SW 1271 (cell line): ENCODE measurements at regions not wholly inside any gene's neighbourhood (a gene's known extent, or its start where the extent isn't known, plus 50 kb on each side); places are given as distances from the start of the nearest gene placed in this dataset.

Source experiments
- DNase-seq, 2 experiments: peaks; one replicate each; lab custom pipeline; 2025; lab: John Stamatoyannopoulos, UW

DNA sequence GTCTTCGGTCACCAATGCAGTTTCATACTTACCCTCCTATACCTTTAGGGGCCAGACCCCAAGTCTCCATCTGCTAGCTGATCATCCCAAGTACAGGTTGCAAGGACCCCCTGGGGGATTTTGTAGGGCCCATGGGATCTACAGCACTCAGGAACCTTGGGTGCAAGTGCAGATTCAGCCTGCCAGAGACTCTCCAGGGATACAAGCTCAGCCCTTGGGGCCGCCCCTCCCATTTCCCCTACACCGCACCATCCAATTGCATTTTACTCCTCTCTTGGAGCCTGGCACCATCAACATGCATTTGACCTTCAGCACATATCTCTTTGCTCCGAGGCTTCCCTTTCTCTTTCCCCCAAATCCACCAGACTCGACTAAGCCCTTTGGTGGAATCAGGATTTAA is 154.7 kb upstream of the ZNF536 start:
- no peak for DNase-seq

DNA sequence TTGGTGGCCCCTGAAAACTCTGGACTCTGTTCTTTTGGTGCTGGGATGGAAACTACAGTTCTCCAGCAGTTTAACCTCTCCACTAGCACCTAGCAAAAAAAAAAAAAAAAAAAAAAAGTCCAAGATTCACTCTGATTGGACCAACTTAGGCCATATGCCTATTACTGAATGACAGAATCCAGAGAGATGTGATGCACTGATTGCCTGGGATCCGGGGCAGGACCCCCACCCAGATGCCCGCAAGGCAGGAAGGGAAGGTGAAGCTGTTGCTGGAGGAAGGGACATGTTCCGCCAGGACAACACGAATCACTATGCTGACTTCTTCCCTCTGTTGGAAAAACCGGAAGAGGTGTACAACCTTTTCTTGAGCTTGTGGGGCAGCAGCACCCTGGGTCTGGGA is 152.5 kb upstream of the ZNF536 start:
- no peak for DNase-seq

DNA sequence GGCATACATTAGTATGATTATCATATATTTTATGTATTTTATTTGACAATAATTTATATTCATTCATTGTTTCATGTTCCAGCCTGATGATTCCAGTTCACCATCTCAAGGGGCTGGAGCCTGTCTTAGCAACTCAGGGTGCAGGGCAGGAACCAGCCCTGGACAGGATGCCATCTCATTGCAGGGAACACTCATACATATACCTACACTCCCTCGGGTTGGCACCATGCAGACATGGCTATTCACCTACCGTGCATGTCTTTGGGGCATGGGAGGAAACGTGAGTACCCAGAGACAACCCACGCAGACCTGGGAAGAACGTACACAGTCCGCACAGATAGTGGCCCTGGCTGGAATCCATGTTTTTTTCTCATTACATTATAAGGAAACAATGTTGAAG is 151.0 kb upstream of the ZNF536 start:
- DNase-seq = no peak

DNA sequence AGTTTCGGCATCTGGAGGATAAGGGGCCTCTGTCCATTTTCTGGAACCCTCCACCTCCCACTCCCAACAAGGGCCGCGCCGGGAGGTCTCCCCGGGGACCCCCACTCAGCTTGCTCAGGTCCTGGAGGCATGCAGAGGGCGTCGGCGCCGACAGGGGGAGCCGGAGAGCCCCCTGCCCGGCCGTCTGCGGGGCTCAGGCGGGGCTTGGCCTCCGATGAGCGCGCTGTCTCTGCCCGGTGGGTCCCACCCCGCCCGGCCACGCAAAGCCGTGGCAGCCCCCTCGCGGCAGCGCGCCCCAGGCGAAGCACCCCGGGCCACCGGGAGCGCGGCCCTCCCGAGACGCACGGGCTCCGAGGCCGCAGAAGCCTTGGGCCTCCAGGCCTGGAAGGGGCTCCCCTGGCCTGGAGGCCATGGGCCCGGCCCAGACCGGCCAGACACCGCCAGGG is 149.7 kb upstream of the ZNF536 start:
- DNase-seq = no peak

DNA sequence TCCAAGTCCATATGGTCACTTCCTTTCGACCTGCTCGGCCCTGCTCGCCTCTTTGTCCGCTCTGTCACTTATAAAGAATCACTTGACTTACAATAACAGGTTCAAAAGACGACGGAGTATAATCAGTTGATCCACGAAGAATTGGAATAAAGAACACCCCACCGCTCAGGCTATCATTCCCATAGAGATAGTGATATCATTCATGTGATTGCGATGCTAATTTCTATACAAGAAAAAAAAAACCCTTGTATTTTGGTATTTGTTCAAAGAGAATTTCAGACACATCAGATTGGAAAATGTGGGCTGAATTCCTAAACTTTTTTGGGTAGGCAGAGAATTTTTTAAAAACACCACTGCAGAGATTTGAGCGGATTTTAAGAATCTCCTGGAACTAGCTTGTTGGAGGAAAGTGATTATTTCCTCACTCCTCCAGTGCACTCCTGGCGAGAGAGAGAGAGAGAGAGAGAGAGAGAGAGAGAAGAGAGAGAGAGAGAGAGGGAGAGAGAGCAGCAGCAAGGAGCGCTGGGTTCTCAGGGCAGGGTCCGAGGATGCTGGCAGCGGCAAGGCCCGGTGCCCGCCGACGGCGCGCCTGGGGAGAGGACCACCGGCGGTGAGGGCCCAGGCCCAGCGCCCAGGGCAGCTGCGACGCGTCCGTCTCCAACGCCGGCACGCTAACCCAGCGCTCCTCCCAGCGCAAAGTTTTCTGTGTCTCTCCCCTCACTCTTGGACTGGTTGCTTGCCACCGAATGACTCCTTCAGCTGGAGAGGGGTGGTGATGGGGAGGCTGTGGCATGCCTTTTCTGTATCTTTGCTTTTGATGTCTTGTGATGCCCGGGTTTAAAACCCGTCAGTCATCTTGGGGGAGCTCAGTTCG is 149.0 kb upstream of the ZNF536 start:
- no peak for DNase-seq

DNA sequence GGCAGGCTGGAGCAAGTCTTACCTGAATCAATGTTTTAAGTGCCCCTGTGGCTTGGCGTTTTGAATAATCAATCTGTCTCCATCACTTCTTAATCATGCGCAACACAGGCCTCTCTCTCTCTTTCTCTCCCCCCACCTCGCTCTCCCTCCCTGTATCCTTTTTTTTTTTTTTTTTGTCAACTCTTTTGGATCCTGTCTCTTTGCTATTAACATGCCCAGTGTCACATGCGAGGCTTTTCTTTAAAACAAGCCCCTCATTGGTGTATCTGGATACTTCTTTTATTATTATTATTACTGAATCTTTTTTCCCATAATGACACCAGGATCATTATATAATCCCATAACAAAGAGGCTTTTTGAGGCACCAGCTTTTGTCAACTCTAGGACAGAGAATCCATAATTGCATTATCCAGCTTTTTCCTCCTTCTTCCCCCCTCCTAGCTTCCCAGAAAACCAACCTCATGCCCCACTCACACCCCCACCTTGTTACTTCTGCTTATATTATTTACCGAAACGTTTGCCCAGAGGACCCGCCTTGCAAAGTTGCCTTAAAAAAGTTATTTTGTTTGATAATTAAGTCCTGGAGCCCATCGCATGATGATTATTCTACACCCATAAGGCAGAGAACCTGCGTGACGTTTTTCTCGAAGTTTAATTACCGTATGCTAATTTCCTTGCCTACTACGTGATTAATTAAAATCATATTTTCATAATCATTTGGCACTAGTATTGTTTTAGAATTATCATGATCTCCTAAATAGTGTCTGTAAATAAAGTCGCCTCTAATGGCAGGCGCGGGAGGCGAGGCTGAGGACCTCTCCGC is 148.1 kb upstream of the ZNF536 start:
- DNase-seq = no peak

DNA sequence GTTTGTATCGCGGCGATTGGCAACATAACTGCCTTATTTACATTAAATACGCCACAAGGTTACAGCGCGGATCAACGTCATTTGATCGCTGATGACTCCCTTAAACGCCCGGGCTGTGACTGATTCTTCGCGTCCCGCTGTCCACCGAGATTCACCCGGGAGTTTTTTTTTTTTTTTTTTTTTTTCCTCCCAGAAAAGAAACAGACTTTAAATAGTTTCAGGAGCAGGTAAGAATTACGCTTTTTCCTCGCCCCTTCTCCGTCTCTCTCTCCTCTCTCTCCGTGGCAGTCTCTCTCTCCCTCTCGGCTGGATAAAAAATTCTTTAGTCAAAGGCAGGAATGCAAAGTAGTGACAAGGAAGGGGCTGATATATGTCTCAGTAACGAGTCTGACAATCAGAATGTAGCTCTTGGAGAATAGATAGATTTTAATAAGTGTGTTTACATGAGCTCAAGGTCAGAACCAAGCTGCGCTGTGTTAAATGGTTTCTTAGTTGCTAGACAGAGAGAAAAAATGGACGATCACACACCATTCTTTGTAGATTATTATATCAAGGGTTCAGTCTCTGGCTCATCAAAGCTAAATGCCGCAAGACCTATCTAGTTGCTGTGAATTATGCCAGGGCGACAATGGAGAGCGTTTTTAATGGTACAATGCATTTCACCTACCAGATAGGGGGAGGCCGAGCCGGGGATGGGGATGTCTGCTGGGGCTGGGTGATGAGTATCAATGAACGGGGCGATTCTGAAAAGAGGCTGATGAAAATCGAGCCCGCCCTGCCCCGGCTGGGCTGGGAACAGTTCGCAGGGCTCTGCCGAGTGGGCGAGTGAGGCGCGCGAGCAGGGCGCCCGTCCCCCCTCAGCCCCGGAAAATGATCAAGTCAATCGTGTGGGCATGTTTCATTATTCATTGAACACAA is 147.2 kb upstream of the ZNF536 start:
- DNase-seq = no peak

DNA sequence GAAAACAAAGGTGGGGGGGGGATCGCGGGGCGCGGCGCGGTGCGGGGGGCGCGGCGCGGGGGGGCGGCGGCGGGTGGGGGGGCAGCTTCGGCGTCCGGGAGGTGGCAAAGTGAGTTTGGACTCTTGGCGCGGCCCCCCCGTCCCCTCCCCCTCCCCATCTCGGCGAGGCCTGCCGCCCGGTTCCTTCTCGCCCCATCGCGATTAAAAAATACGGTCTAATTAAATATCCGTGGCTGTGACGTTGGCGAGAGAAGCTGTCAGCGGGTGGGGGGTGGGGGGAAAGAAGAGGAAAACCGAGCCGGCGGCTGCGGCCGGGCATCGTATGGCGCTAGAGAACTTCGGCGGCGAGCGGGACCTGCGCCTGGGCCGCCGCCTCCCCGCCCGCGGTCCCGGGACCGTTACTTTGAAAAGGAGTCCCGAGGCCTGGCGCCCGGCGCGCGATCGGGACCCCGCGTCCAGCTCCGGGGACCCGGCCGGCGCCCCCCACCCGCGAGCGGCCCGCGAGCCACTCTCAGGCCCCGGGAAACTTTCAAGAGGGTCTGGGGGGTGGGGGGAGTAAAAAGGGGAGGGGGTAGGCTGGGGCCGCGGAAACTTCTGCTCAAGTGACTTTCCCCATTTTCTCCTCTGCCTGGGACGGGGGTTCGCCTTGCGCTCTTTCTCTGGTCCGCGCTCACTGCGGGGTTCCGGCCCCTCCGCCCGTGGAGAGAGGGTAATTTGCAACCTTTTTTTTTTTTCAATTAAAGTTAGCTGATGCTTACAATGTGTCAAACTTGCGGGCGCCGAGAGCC is 146.3 kb upstream of the ZNF536 start:
- no peak for DNase-seq

DNA sequence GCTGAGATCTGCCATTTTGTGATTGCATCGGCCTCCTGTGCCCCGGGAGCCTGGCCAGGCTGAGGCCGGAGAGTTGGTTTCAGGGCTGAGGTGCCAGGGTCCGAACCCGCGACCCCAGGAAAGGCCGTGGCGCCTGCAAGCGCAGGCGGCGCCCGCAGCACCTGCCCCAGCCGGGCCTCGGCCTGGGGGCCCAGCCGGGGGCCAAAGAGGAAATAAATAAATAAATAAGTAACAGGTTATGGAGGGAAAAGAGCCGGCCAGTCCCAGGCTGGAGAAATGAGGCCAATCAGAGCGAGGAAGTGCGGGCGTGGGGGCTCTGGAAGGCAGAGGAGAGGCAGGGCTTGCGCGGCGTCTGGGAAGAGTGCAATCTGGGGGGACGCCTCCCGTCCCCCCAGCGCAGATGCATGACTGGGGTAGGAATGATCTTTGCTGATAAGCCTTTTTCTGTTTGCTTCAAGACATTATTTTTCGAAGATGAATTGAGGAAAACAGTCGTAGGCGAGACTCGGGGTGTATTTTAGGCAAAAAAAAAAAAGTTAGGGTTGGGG is 145.6 kb upstream of the ZNF536 start:
- DNase-seq = no peak

DNA sequence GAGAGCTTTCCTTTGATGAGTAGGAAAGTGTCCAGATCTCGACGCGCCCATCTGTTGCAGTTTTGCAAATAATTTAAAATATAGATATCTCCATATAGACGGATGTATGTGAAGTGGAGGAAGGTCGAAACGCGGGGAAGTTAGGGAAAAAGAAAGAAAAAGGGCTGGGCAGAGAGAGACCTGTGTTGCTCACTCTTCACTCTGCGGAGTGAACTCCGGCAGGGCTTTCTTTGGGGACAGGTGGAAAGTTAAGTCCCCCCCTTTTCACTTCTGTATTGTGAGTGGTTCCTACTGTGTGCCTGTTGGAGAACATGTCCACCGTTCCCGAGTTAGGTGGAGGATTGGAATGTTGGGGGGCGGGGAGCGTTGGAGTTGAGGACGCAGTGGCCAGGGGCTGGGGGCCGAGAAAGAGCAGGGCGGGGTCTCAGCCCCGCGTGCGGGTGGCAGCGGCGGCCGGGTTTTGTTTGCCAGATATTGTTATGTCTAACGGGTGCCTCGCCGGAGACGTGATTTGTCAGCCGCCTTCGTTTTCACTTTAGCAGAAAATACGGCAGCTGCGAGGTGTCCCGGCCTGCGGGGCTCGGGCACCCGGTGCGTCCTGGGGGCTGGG is 145.1 kb upstream of the ZNF536 start:
- no peak for DNase-seq

DNA sequence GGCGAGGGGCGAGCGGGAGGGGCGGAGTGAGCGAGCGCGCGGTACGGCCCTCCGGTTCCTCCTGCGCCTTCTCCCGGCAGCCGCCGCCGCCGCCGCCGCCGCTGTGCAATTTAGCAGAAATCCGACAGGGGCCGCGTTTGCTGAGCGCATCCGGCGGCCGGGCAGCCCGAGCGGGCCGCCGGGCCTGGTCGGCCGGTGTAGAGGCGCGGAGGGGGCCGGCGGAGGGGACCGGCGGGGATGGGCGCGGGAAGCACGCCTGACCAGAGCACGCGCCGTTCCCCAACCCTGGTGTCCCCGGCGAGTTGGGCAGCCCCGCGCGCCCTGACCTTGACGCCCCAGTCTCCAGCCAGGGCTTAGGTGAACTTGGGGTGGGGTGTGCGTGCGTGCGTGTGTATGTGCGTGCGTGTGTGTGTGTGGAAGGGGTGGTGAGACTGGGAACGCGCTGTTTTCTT is 144.5 kb upstream of the ZNF536 start:
- DNase-seq = peak; percentile 40 to 43

DNA sequence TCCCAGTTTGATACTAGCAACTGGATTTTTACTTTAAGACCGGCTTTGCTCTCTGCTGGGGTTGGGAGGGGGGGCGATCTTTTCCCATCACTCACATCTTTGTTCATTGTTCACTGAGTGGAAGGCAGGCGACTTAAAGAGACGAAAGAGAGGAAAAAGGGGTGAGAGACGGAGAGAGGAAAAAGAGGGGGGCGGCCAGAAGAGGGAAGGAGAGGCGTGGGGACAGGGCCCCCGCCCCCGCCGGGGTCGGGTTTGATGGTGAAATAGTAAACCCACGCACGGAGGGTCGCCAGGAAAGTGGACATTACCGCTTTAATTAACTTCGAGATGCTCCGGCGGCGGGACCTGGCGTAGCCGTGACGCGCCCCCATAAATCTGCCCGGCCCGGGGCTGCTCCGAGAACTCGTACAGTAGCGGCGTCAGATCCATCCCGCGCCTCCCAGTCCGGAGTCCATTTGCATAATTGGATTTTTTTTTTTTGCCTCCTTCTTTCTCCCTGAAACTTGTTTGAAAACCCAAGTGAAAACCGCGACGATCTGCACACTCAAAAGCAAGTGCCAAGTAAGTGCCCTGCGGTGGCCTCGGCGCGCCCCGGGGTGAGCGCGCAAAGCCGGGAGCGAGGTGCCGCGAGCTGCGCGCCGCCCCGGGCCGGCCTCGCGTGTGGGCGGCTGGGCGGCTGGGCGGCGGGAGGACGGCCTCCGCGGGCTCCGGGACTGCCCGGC is 143.9 kb upstream of the ZNF536 start:
- DNase-seq = no peak

DNA sequence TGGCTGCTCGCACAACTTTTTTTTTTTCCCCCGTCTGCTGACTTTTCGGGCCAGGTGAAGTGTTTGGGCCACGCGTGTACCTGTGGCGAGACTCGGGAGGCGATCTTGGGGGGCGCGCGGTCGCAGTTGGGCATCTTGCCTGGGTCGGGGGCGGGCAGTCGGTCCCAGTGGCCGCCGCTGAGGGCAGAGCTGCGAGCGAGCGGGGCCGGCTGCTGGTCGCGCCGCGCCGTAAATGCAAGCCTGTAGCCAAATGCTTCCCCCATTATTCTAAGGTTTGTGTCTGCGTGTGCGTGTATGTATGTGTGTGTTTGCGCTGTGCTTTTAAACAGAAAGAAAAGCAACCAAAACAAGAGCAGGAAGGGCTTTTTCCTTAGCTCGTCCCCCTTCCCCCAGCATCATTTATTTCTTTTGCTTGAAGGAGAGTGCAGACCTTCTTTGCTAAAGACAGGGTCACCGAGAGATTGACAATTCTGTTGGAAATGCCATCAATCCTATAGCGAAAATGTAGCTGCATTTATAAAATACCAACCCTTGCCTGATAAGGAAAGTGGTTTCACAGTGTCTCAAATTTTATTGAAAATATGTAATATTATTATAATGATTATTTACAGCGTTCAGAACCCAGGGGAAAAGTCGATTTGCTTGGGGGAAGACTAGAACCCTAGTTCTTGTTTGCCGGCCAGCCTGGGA is 143.2 kb upstream of the ZNF536 start:
- no peak for DNase-seq

DNA sequence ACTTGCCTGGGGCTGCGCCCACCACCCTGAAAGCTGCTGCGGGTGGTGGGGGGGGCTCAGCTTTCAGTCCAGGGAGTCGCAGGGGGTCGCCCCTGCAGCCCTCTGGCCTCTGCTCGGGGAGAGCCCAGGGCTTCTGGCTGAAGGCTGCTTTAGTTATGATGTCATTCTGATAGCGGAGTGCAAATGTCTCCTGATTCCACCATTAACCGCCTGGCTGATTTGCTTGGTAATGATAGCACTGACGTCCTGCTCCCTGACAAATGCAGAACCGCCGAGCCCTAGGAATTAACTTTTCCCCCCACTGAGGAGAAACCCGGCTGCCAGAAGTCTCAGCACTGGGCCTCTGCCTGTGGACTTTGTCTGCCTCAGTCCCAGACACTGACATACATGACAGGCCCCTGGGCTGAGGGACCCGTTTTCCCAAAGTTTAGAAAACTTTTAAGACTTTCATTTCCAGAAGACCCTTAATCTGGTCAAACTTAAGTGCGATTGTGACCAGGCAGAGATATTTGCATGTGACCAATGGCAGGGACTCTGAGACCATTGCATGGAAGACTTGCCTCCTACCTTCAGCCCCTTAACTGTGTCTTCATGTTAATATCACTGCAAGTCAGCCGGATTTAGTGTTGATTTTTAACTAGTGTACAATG is 142.5 kb upstream of the ZNF536 start:
- no peak for DNase-seq

DNA sequence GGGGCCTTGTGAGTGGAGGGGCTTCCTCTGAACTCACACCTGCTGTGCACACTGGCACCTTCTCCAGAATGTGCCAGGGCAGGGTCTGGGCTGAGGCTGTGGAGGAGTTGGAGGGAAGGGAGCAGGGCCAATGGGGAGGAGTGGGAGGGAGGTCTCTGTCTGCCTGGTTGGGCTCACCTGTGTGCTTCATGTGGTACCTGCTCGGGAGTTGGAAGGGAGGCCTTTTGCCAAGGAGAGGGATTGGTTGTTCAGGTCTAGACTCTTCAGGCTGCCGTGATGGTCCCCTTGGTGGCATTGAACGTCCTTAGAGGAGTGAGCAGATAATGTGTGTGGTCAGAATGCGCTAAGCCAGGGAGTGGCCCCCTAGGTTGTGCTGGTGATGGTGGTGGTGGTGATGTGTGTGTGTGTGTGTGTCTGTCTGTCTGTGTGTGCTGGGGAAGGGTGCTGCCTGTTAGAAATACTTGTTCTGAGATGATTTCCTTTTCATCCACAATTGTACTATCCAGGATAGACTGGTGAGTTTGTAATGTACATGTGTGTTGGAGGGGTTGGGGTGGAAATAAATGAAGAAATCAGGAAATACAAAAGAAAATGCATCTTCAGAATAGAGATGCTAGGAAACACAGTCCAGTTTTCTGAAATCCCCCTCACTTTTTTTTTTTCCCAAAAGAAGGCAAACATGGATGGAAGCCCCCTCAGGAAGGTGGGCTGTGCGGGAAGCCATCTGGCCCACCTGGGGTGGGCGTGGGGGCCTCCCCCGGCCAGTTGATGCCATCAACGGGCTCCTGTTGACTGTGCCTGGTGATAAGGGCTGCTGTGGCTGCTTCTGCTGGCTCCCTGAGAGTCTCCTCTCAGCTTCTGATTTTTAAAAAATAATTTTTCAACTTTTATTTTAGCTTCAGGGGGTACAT is 140.5 kb upstream of the ZNF536 start:
- DNase-seq = no peak

DNA sequence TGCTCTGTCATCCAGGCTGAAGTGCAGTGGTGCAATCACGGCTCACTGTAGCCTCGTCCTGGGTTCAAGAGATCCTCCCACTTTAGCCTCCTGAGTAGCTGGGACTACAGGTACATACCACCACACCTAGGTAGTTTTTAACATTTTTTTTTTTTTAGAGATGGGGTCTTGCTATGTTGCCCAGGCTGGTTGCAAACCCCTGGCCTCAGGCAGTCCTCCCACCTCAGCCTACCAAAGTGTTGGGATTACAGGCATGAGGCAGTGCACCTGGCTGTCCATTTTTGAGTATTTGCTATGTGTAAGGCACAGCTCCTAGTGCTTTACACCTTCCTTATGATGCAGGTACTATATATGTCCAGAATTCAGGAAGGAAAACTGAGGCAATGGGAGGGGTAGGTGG is 138.8 kb upstream of the ZNF536 start:
- no peak for DNase-seq

DNA sequence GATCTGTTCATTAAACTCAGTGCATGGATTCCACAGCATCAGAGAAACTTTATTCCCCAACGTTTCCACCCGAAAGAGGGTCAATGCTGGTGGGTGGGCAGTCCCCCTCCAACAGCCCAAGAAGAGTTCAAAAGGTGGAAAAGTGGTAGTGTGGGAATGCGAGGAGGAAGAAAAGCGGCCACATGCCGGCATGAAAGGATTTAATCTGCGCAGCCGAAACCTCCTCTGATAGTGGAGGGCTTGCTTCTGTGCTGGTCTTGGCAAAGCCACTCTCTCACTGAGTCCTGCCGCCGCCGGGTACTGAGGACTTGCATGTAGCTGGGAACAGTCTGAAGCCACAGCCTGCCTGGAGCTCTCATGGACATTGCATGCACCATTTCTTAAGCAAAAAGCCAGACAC is 136.2 kb upstream of the ZNF536 start:
- no peak for DNase-seq

DNA sequence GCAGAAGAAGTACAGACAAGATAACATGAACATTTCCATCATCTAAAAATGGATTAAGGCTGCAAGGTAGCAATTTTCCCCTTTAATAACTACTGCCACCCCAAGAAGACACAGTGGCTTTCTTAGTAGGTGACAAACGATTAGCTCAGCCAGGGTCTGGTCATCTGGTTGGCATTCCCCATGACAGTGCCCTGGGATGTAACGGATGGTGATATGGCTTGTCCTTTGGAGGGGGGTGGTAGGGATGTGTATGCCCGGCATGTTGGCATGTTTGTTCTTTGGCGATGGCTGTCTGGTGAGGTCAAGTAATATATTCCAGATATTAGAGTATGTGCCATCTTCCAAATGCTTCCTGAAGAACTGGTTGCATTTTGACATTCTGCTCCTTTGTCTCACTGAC is 135.6 kb upstream of the ZNF536 start:
- DNase-seq = no peak
